K562 (cell line): ENCODE measurements at regions not wholly inside any gene's neighbourhood (a gene's known extent, or its start where the extent isn't known, plus 50 kb on each side); places are given as distances from the start of the nearest gene placed in this dataset.

Experiments used
- EZH2 ChIP-seq: IDR thresholded peaks from 2 replicates; pipeline ENCODE4 v1.6.1; 2012; ENCODE audit warnings: low read depth, mild to moderate bottlenecking, inconsistent platforms, low read length, borderline replicate concordance
- FOXM1 ChIP-seq, 2 experiments: fragments of 450-650 bp in 1 of 2; sonication (generic) in 1 of 2; formaldehyde crosslinking in 1 of 2; IDR thresholded peaks; 2 replicates each; pipeline versions ENCODE4 v1.6.1 to v1.9.0; 2017 to 2022; ENCODE audit warnings: low read depth in 2 of 2, mild to moderate bottlenecking in 2 of 2, missing genetic modification reagents in 1 of 2, moderate library complexity in 1 of 2
- HDAC1 ChIP-seq, 2 experiments: fragments of 450-650 bp; IDR thresholded peaks; 2 replicates each; pipeline ENCODE4 v1.6.1; 2016 to 2017; ENCODE audit warnings: inconsistent platforms in 1 of 2, mild to moderate bottlenecking in 1 of 2, moderate library complexity in 1 of 2
- POLR2A ChIP-seq: fragments of 450-650 bp; conservative IDR thresholded peaks from 2 replicates; pipeline ENCODE4 v1.6.1; 2016
- TRIM28 ChIP-seq: fragments of 450-650 bp; IDR thresholded peaks from 2 replicates; pipeline ENCODE4 v1.6.1; 2017
- YY1 ChIP-seq, 3 experiments: IDR thresholded peaks; 2 replicates each; pipeline ENCODE4 v1.6.1; 2011; ENCODE audit warnings: low read length in 2 of 3, mild to moderate bottlenecking in 2 of 3, moderate library complexity in 2 of 3, borderline replicate concordance in 1 of 3, control low read depth in 1 of 3, low read depth in 1 of 3; ENCODE audit not compliant: insufficient read depth in 3 of 3, insufficient replicate concordance in 2 of 3, control insufficient read depth in 1 of 3, insufficient read length in 1 of 3; ENCODE audit errors: extremely low read depth in 1 of 3
- ZNF175 ChIP-seq: fragments of 200-800 bp; sonication (Bioruptor generic); IDR thresholded peaks from 2 replicates; pipeline ENCODE4 v1.6.1; 2016; ENCODE audit warnings: low read depth, mild to moderate bottlenecking, missing genetic modification characterization, missing compliant biosample characterization
- ZNF274 ChIP-seq: IDR thresholded peaks from 2 replicates; pipeline ENCODE4 v1.6.1; 2011; ENCODE audit warnings: low read depth, mild to moderate bottlenecking, low read length, moderate library complexity, borderline replicate concordance
- TF ChIP-seq, protein P1 (sequence below), 3 experiments: IDR thresholded peaks in 2 of 3; conservative IDR thresholded peaks in 1 of 3; 2 replicates each; pipeline ENCODE4 v1.5.1; 2011 to 2012; ENCODE audit warnings: low read length in 3 of 3, mild to moderate bottlenecking in 3 of 3, control low read depth in 2 of 3, improper control_type of control experiment in 1 of 3, inconsistent platforms in 1 of 3, low read depth in 1 of 3, mixed read lengths in 1 of 3, moderate library complexity in 1 of 3; ENCODE audit not compliant: insufficient read depth in 2 of 3
- TF ChIP-seq, protein P2 (sequence below): sonication (generic); formaldehyde crosslinking; IDR thresholded peaks from 2 replicates; pipeline ENCODE4 v1.4.0; 2020; ENCODE audit warnings: mild to moderate bottlenecking, missing genetic modification reagents

GRCh38 chr2:125643585-125643984 lies 1012.4 kb upstream of the GYPC start:
- TF ChIP-seq, protein P1, sequence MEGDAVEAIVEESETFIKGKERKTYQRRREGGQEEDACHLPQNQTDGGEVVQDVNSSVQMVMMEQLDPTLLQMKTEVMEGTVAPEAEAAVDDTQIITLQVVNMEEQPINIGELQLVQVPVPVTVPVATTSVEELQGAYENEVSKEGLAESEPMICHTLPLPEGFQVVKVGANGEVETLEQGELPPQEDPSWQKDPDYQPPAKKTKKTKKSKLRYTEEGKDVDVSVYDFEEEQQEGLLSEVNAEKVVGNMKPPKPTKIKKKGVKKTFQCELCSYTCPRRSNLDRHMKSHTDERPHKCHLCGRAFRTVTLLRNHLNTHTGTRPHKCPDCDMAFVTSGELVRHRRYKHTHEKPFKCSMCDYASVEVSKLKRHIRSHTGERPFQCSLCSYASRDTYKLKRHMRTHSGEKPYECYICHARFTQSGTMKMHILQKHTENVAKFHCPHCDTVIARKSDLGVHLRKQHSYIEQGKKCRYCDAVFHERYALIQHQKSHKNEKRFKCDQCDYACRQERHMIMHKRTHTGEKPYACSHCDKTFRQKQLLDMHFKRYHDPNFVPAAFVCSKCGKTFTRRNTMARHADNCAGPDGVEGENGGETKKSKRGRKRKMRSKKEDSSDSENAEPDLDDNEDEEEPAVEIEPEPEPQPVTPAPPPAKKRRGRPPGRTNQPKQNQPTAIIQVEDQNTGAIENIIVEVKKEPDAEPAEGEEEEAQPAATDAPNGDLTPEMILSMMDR (IDR thresholded peaks at IDR 0.05 in 2 of 3, conservative IDR thresholded peaks at IDR 0.05 in 1 of 3; ENCODE audit: insufficient read depth in 2 of 3, low read depth in 1 of 3, low read length in 3 of 3), result no peak
- TF ChIP-seq POLR2A (no peak), HDAC1 (IDR thresholded peaks at IDR 0.05) (no peak), FOXM1 (IDR thresholded peaks at IDR 0.05; ENCODE audit: low read depth) (no peak), FOXM1 (CRISPR knock-in tag; IDR thresholded peaks at IDR 0.05; ENCODE audit: low read depth) (no peak), YY1 (IDR thresholded peaks at IDR 0.05; ENCODE audit: borderline replicate concordance in 1 of 3, control insufficient read depth in 1 of 3, extremely low read depth in 1 of 3, insufficient read depth in 3 of 3, insufficient read length in 1 of 3, insufficient replicate concordance in 2 of 3, low read depth in 1 of 3, low read length in 2 of 3) (no peak), ZNF274 (no peak), ZNF175 (no peak), EZH2 (no peak), TRIM28 (no peak)
- TF ChIP-seq, protein P2, sequence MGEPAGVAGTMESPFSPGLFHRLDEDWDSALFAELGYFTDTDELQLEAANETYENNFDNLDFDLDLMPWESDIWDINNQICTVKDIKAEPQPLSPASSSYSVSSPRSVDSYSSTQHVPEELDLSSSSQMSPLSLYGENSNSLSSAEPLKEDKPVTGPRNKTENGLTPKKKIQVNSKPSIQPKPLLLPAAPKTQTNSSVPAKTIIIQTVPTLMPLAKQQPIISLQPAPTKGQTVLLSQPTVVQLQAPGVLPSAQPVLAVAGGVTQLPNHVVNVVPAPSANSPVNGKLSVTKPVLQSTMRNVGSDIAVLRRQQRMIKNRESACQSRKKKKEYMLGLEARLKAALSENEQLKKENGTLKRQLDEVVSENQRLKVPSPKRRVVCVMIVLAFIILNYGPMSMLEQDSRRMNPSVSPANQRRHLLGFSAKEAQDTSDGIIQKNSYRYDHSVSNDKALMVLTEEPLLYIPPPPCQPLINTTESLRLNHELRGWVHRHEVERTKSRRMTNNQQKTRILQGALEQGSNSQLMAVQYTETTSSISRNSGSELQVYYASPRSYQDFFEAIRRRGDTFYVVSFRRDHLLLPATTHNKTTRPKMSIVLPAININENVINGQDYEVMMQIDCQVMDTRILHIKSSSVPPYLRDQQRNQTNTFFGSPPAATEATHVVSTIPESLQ (CRISPR knock-in tag), result no peak
